Heart left ventricle (tissue), 13 donors: ENCODE measurements at regions not wholly inside any gene's neighbourhood (a gene's known extent, or its start where the extent isn't known, plus 50 kb on each side); places are given as distances from the start of the nearest gene placed in this dataset.

Source experiments
- CTCF ChIP-seq, 12 donors: fragments of 200-600 bp; sonication (generic) in 4 of 12; IDR thresholded peaks; one replicate each; pipeline versions ENCODE4 v1.5.0 to v1.8.0; 2018 to 2022; ENCODE audit warnings: antibody characterized with exemption in 12 of 12, mild to moderate bottlenecking in 5 of 12
- POLR2A ChIP-seq, 2 donors: fragments of 450-650 bp; IDR thresholded peaks; one replicate each; pipeline ENCODE4 v1.6.1; 2017; ENCODE audit warnings: antibody characterized with exemption in 2 of 2, mild to moderate bottlenecking in 2 of 2, moderate library complexity in 2 of 2
- donor health status: ischemic (EF 13 %, LVEDD 7.1; RV severe dilation, severe dysfunction).
- donor health status: DM: no; HTN: yes; CAD: no.
- donor health status: DM: no; HTN: no; CAD: no.
- donor health status: ischemic (EF 25% LVEDD 6.9; RV normal size, moderate dysfunction).
- donor health status: ischemic (EF 25% LVEDD 5.7; RV mildly dilated, moderate dysfunction).
- donor health status: ischemic (EF 35%, LVEDD 5.7; RV mildly dilated, moderate dysfunction).
- donor health status: nonischemic (EF 11% LVEDD 7.7; RV severe dilation, severe dysfunction).
- donor health status: DM: yes; HTN: yes; CAD: no.
- donor health status: PGD.
- donor health status: ischemic (EF 29% LVEDD 5.4; RV normal size, mild dysfunction).
- donor health status: nonischemic (EF 23%, LVEDD 6.1; RV moderate dilation, normal function).

GRCh38 chr4:188717661-188718060 lies 578.4 kb downstream of the TRIML1 start:
- no peak for TF ChIP-seq CTCF (IDR thresholded peaks at IDR 0.05)
- no peak for TF ChIP-seq POLR2A (IDR thresholded peaks at IDR 0.05)
